ENCODE measurements at regions not wholly inside any gene's neighbourhood (a gene's known extent, or its start where the extent isn't known, plus 50 kb on each side); places are given as distances from the start of the nearest gene placed in this dataset.

- H3K4me3 Mint-ChIP-seq = no peak overlapping the region
- H3K27ac Mint-ChIP-seq = no peak overlapping the region
- no peaks in the 10 kb centered on the region for H3K27me3 Mint-ChIP-seq
- peaks cover 5% of the 10 kb centered on the region for H3K36me3 Mint-ChIP-seq
- peaks cover 5% of the 10 kb centered on the region for H3K9me3 Mint-ChIP-seq (ENCODE audit: low read depth)
- H3K4me1 Mint-ChIP-seq (ENCODE audit: low read depth) = peaks cover 38% of the 10 kb centered on the region
Measured at GRCh38 chr2:102078773-102079172, 63.8 kb upstream of the IL1R1 start.

- H3K9me3 Mint-ChIP-seq (ENCODE audit: low read depth) = peaks cover 5% of the 10 kb centered on the region
- H3K4me1 Mint-ChIP-seq (ENCODE audit: low read depth) = peaks cover 53% of the 10 kb centered on the region
- H3K4me3 Mint-ChIP-seq = peak overlapping the region; percentile 53
- peaks cover 5% of the 10 kb centered on the region for H3K36me3 Mint-ChIP-seq
- no peaks in the 10 kb centered on the region for H3K27me3 Mint-ChIP-seq
- H3K27ac Mint-ChIP-seq = peak overlapping the region; percentile 92
Measured at GRCh38 chr2:102080451-102081242, 61.9 kb upstream of the IL1R1 start.

GRCh38 chr2:102081243-102081522 lies 61.4 kb upstream of the IL1R1 start:
- Mint-ChIP-seq H3K36me3 (peaks cover 5% of the 10 kb centered on the region), H3K9me3 (ENCODE audit: low read depth) (peaks cover 5% of the 10 kb centered on the region), H3K4me1 (ENCODE audit: low read depth) (peaks cover 53% of the 10 kb centered on the region), H3K27ac (peak overlapping the region; percentile 92), H3K27me3 (no peaks in the 10 kb centered on the region), H3K4me3 (no peak overlapping the region)

- Mint-ChIP-seq H3K9me3 (ENCODE audit: low read depth) (peaks cover 5% of the 10 kb centered on the region), H3K27me3 (no peaks in the 10 kb centered on the region), H3K36me3 (peaks cover 5% of the 10 kb centered on the region), H3K4me3 (no peak overlapping the region), H3K27ac (peak overlapping the region; percentile 92), H3K4me1 (ENCODE audit: low read depth) (peaks cover 53% of the 10 kb centered on the region)
Measured at GRCh38 chr2:102081606-102082005, 60.9 kb upstream of the IL1R1 start.

GRCh38 chr2:102082571-102083392 lies 59.8 kb upstream of the IL1R1 start:
- H3K4me1 Mint-ChIP-seq (ENCODE audit: low read depth) = peaks cover 53% of the 10 kb centered on the region
- peaks cover 3% of the 10 kb centered on the region for H3K36me3 Mint-ChIP-seq
- no peaks in the 10 kb centered on the region for H3K27me3 Mint-ChIP-seq
- peak overlapping the region; percentile 79 for H3K4me3 Mint-ChIP-seq
- peaks cover 5% of the 10 kb centered on the region for H3K9me3 Mint-ChIP-seq (ENCODE audit: low read depth)
- H3K27ac Mint-ChIP-seq = peak overlapping the region; percentile 98

- Mint-ChIP-seq H3K36me3 (peaks cover 3% of the 10 kb centered on the region), H3K4me3 (peak overlapping the region; percentile 15), H3K27ac (peak overlapping the region; percentile 98), H3K4me1 (ENCODE audit: low read depth) (peaks cover 53% of the 10 kb centered on the region), H3K9me3 (ENCODE audit: low read depth) (peaks cover 5% of the 10 kb centered on the region), H3K27me3 (no peaks in the 10 kb centered on the region)
Measured at GRCh38 chr2:102083393-102083703, 59.2 kb upstream of the IL1R1 start.

- no peaks in the 10 kb centered on the region for H3K27me3 Mint-ChIP-seq
- no peak overlapping the region for H3K27ac Mint-ChIP-seq
- peaks cover 53% of the 10 kb centered on the region for H3K4me1 Mint-ChIP-seq (ENCODE audit: low read depth)
- H3K36me3 Mint-ChIP-seq = peaks cover 5% of the 10 kb centered on the region
- no peak overlapping the region for H3K4me3 Mint-ChIP-seq
- H3K9me3 Mint-ChIP-seq (ENCODE audit: low read depth) = peaks cover 5% of the 10 kb centered on the region
Measured at GRCh38 chr2:102084651-102085050, 57.9 kb upstream of the IL1R1 start.

GRCh38 chr2:102085238-102085637 lies 57.3 kb upstream of the IL1R1 start:
- Mint-ChIP-seq H3K4me3 (no peak overlapping the region), H3K9me3 (ENCODE audit: low read depth) (peaks cover 5% of the 10 kb centered on the region), H3K27ac (peak overlapping the region; percentile 56)

GRCh38 chr2:102086150-102086872 lies 56.2 kb upstream of the IL1R1 start:
- Mint-ChIP-seq H3K9me3 (ENCODE audit: low read depth) (no peaks in the 10 kb centered on the region), H3K4me3 (no peak overlapping the region), H3K36me3 (peaks cover 9% of the 10 kb centered on the region), H3K27ac (no peak overlapping the region), H3K4me1 (ENCODE audit: low read depth) (peaks cover 38% of the 10 kb centered on the region), H3K27me3 (no peaks in the 10 kb centered on the region)

More at GRCh38 chr2:102085238-102085637, 57.3 kb upstream of the IL1R1 start:
- H3K36me3 Mint-ChIP-seq = peaks cover 5% of the 10 kb centered on the region
- peaks cover 49% of the 10 kb centered on the region for H3K4me1 Mint-ChIP-seq (ENCODE audit: low read depth)
- no peaks in the 10 kb centered on the region for H3K27me3 Mint-ChIP-seq

- no peaks in the 10 kb centered on the region for H3K4me1 Mint-ChIP-seq (ENCODE audit: low read depth)
- H3K9me3 Mint-ChIP-seq (ENCODE audit: low read depth) = no peaks in the 10 kb centered on the region
- H3K4me3 Mint-ChIP-seq = no peak overlapping the region
- H3K36me3 Mint-ChIP-seq = peaks cover 9% of the 10 kb centered on the region
- H3K27ac Mint-ChIP-seq = no peak overlapping the region
- H3K27me3 Mint-ChIP-seq = no peaks in the 10 kb centered on the region
Measured at GRCh38 chr2:102091121-102091520, 51.4 kb upstream of the IL1R1 start.

- Mint-ChIP-seq H3K4me3 (no peak overlapping the region), H3K4me1 (ENCODE audit: low read depth) (no peaks in the 10 kb centered on the region), H3K27me3 (no peaks in the 10 kb centered on the region), H3K27ac (no peak overlapping the region), H3K36me3 (peaks cover 9% of the 10 kb centered on the region), H3K9me3 (ENCODE audit: low read depth) (no peaks in the 10 kb centered on the region)
Measured at GRCh38 chr2:102091908-102092307, 50.6 kb upstream of the IL1R1 start.

- Mint-ChIP-seq H3K4me1 (ENCODE audit: low read depth) (no peaks in the 10 kb centered on the region), H3K9me3 (ENCODE audit: low read depth) (no peaks in the 10 kb centered on the region), H3K27ac (no peak overlapping the region), H3K36me3 (peaks cover 9% of the 10 kb centered on the region), H3K4me3 (no peak overlapping the region), H3K27me3 (no peaks in the 10 kb centered on the region)
Measured at GRCh38 chr2:102092535-102092934, 50.0 kb upstream of the IL1R1 start.
